Ishikawa (cell line): ENCODE measurements at regions not wholly inside any gene's neighbourhood (a gene's known extent, or its start where the extent isn't known, plus 50 kb on each side); places are given as distances from the start of the nearest gene placed in this dataset.

Experiments used
- EP300 ChIP-seq: IDR thresholded peaks from 2 replicates; pipeline ENCODE4 v1.6.1; 2012; ENCODE audit warnings: borderline replicate concordance
- RAD21 ChIP-seq: IDR thresholded peaks from 2 replicates; pipeline ENCODE4 v1.6.1; 2012; ENCODE audit warnings: low read depth
- REST ChIP-seq: IDR thresholded peaks from 2 replicates; pipeline ENCODE4 v1.6.1; 2012; ENCODE audit warnings: low read depth, mild to moderate bottlenecking
- TAF1 ChIP-seq: IDR thresholded peaks from 2 replicates; pipeline ENCODE4 v1.6.1; 2012; ENCODE audit warnings: low read depth, mild to moderate bottlenecking
- TEAD4 ChIP-seq: IDR thresholded peaks from 2 replicates; pipeline ENCODE4 v1.6.1; 2012
- YY1 ChIP-seq: IDR thresholded peaks from 2 replicates; pipeline ENCODE4 v1.6.1; 2012; ENCODE audit warnings: low read depth

DNA sequence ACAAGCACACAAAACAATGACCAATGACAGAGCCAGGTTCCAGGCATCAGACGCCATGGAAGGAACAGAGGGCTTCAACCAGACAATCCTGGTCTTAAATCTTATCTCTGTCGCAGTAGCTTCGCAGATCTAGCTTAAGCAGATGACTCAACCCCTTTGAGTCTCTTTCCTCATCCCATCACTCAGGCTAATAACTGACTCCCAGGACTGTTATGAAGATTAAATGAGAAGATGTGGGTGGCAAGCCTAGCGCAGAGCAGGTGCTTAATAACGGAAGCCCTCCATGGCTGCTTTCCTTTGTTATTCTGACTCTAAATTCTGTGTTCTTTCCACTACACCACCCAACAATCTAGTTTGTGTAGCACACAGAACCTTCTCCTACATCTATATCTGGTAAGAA is 110.9 kb downstream of the SLC24A2 start:
- TF ChIP-seq RAD21: no peak
- no peak for TF ChIP-seq YY1
- TF ChIP-seq TEAD4: no peak
- no peak for TF ChIP-seq EP300
- no peak for TF ChIP-seq TAF1
- TF ChIP-seq REST: no peak
